T-helper 1 cell (primary cell): ENCODE measurements at regions not wholly inside any gene's neighbourhood (a gene's known extent, or its start where the extent isn't known, plus 50 kb on each side); places are given as distances from the start of the nearest gene placed in this dataset.
"Not testable (repeated sequence)": the region's sequence is repeated elsewhere in the genome, so short reads cannot be mapped to it uniquely, and the experiment has no call there.

Experiments used
- DNase-seq, 5 donors: peaks; one replicate each; pipeline ENCODE4 v3.0.0-alpha.2; 2012 to 2020

GRCh38 chr20:56689318-56689717, 60.2 kb downstream of the TFAP2C start:
- DNase-seq, result no peak

GRCh38 chr20:56689852-56690485, 60.9 kb downstream of the TFAP2C start:
- DNase-seq, result no peak

- DNase-seq, result no peak
Observed at GRCh38 chr20:56690531-56691175, 61.5 kb downstream of the TFAP2C start.

- DNase-seq, result no peak
Observed at GRCh38 chr20:56691325-56691998, 62.4 kb downstream of the TFAP2C start.

- no peak for DNase-seq
Observed at GRCh38 chr20:56693217-56693616, 64.1 kb downstream of the TFAP2C start.

- DNase-seq, result no peak
Observed at GRCh38 chr20:56697476-56697875, 68.4 kb downstream of the TFAP2C start.

- DNase-seq, result no peak
Observed at GRCh38 chr20:56698297-56698696, 69.2 kb downstream of the TFAP2C start.

- no peak for DNase-seq
Observed at GRCh38 chr20:56698749-56699148, 69.6 kb downstream of the TFAP2C start.

GRCh38 chr20:56702931-56703840, 74.1 kb downstream of the TFAP2C start:
- DNase-seq, result no peak

GRCh38 chr20:56706867-56707360, 77.8 kb downstream of the TFAP2C start:
- no peak for DNase-seq

GRCh38 chr20:56708991-56709390, 79.9 kb downstream of the TFAP2C start:
- no peak for DNase-seq

- DNase-seq, result no peak
Observed at GRCh38 chr20:56710125-56710524, 81.0 kb downstream of the TFAP2C start.

- DNase-seq, result not testable (repeated sequence)
Observed at GRCh38 chr20:56710577-56710976, 81.5 kb downstream of the TFAP2C start.

- no peak for DNase-seq
Observed at GRCh38 chr20:56711018-56711417, 81.9 kb downstream of the TFAP2C start.

GRCh38 chr20:56715309-56715708, 86.2 kb downstream of the TFAP2C start:
- DNase-seq, result no peak

- no peak for DNase-seq
Observed at GRCh38 chr20:56715902-56716519, 86.9 kb downstream of the TFAP2C start.

GRCh38 chr20:56716806-56717205, 87.7 kb downstream of the TFAP2C start:
- DNase-seq, result no peak

GRCh38 chr20:56718816-56719215, 89.7 kb downstream of the TFAP2C start:
- DNase-seq, result no peak

- no peak for DNase-seq
Observed at GRCh38 chr20:56720620-56721213, 91.6 kb downstream of the TFAP2C start.

GRCh38 chr20:56722042-56722441, 92.9 kb downstream of the TFAP2C start:
- DNase-seq, result no peak

GRCh38 chr20:56723331-56723730, 94.2 kb downstream of the TFAP2C start:
- DNase-seq, result no peak

- DNase-seq, result no peak
Observed at GRCh38 chr20:56724241-56724757, 95.2 kb downstream of the TFAP2C start.
